ENCODE measurements at regions not wholly inside any gene's neighbourhood (a gene's known extent, or its start where the extent isn't known, plus 50 kb on each side); places are given as distances from the start of the nearest gene placed in this dataset.

GRCh38 chr3:144350125-144350524 is 378.5 kb downstream of the DIPK2A start:
- TF ChIP-seq CTCF (IDR thresholded peaks at IDR 0.05; ENCODE audit: low read depth, low read length, missing input control) (no peak), ZBTB33 (IDR thresholded peaks at IDR 0.05) (no peak)
